PC-9 (cell line): ENCODE measurements at regions not wholly inside any gene's neighbourhood (a gene's known extent, or its start where the extent isn't known, plus 50 kb on each side); places are given as distances from the start of the nearest gene placed in this dataset.

ENCODE experiments used
- BruUV-seq: library from RNA; stranded (reverse); fragments of 400-500 nt; replicated peaks from 2 replicates; lab custom pipeline; 2021; lab: Mats Ljungman, UMichigan
- CTCF ChIA-PET: fragments of 300-600 bp; sonication (Branson Sonifier 250); formaldehyde crosslinking; loops from one replicate; lab custom pipeline; 2022; ENCODE audit warnings: antibody characterized with exemption; lab: Charles Lee
- POLR2A ChIA-PET: fragments of 300-600 bp; sonication (Branson Sonifier 250); formaldehyde crosslinking; loops from one replicate; lab custom pipeline; 2022; ENCODE audit warnings: antibody characterized with exemption; ENCODE audit not compliant: unreplicated experiment; lab: Charles Lee
- DNase-seq, 2 experiments: peaks; one replicate each; pipeline versions ENCODE4 v3.0.0 to v3.0.0-alpha.2; 2015 to 2022; ENCODE audit warnings: mixed read lengths in 1 of 2
- H2AFZ ChIP-seq: fragments of 200-600 bp; sonication (generic); 2 replicates; pipeline ENCODE4 v1.8.1; 2017; ENCODE audit warnings: antibody characterized with exemption
- H3F3A ChIP-seq: fragments of 200-600 bp; sonication (generic); 2 replicates; pipeline ENCODE4 v1.8.1; 2017; ENCODE audit warnings: antibody characterized with exemption, mild to moderate bottlenecking, low read depth; ENCODE audit not compliant: insufficient read depth
- H3K27ac ChIP-seq: fragments of 200-600 bp; sonication (generic); 2 replicates; pipeline ENCODE4 v1.6.1; 2016; ENCODE audit warnings: mixed run types
- H3K27me3 ChIP-seq: fragments of 200-600 bp; sonication (generic); 2 replicates; pipeline ENCODE4 v1.6.1; 2016; ENCODE audit warnings: low read depth, mixed run types; ENCODE audit not compliant: insufficient read depth
- H3K36me3 ChIP-seq: fragments of 200-600 bp; sonication (generic); 2 replicates; pipeline ENCODE4 v1.6.1; 2016; ENCODE audit warnings: low read depth, mixed run types
- H3K4me1 ChIP-seq: fragments of 200-600 bp; sonication (generic); replicated peaks from 2 replicates; pipeline ENCODE4 v1.6.1; 2016; ENCODE audit warnings: mixed run types; ENCODE audit not compliant: insufficient read depth
- H3K4me2 ChIP-seq: fragments of 200-600 bp; sonication (generic); 2 replicates; pipeline ENCODE4 v1.6.1; 2017; ENCODE audit warnings: mixed run types
- H3K4me3 ChIP-seq: fragments of 200-600 bp; sonication (generic); 2 replicates; pipeline ENCODE4 v1.6.1; 2016; ENCODE audit warnings: mixed run types
- H3K79me2 ChIP-seq: fragments of 200-600 bp; sonication (generic); 2 replicates; pipeline ENCODE4 v1.6.1; 2017; ENCODE audit warnings: low read depth, mixed run types
- H3K9me2 ChIP-seq: fragments of 200-600 bp; sonication (generic); 2 replicates; pipeline ENCODE4 v1.8.1; 2017; ENCODE audit warnings: mild to moderate bottlenecking; ENCODE audit not compliant: insufficient read depth
- H3K9me3 ChIP-seq: fragments of 200-600 bp; sonication (generic); 2 replicates; pipeline ENCODE4 v1.8.1; 2016; ENCODE audit warnings: low read depth; ENCODE audit not compliant: insufficient read depth
- H4K20me1 ChIP-seq: fragments of 200-600 bp; sonication (generic); 2 replicates; pipeline ENCODE4 v1.8.1; 2017; ENCODE audit not compliant: insufficient read depth
- EZH2 ChIP-seq: fragments of 200-600 bp; sonication (generic); IDR thresholded peaks from 2 replicates; pipeline ENCODE4 v1.8.0; 2017; ENCODE audit warnings: antibody characterized with exemption, low read depth
- intact Hi-C: fragments of 100-400 bp; cut with micrococcal nuclease; formaldehyde crosslinking; loops from one replicate; pipeline ENCODE4 v1.10.0; 2022; ENCODE audit not compliant: unreplicated experiment
- TF ChIP-seq, protein P1 (sequence below): fragments of 200-600 bp; sonication (generic); conservative IDR thresholded peaks from 2 replicates; pipeline ENCODE4 v1.6.1; 2017; ENCODE audit warnings: mixed run types, antibody characterized with exemption, mild to moderate bottlenecking, moderate library complexity

DNA sequence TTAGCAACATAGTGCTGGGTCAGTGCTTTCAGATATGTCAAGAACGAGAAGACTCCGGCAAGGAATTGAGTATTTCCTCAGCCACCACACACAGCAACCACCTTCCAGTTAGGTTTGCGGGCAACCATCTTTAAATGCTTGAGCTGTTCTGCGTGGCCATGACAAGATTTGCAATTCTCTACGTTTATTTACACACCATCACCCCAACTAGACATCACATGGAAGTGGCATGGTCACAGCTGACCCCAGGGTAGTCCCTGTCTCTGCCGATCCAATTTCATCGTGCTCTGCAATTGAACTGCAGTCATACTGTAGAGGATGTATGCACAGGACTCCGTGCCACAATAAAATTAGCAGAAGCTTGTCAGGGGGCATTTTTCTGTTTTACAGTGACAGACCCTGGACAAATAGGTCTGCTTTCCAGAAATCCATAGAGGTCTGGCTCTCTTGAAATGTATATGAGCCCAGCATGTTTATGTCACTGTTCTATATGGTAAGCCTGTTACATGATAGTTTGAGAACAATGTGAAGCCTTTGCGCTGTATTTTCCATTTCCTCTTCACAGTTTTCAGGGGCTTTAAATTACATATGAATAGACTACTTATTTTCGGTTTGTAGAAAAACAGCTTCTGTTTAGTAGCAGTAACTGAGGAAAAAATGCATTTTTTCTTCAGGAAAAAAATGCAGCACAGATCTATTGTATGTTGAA, 605.2 kb downstream of the NR4A2 start:
- no TSS peak for BruUV-seq
- H3K4me2 ChIP-seq = no peak overlapping the region
- no peak overlapping the region for H2AFZ ChIP-seq
- CTCF ChIA-PET = no interaction called here
- no peaks in the 10 kb centered on the region for H3K9me3 ChIP-seq
- POLR2A ChIA-PET = no interaction called here
- no peaks in the 10 kb centered on the region for H4K20me1 ChIP-seq
- DNase-seq = no peak
- no peaks in the 10 kb centered on the region for H3K27me3 ChIP-seq
- no peaks in the 10 kb centered on the region for H3K4me1 ChIP-seq
- H3F3A ChIP-seq = no peaks in the 10 kb centered on the region
- intact Hi-C loops = no loop called here
- no peaks in the 10 kb centered on the region for H3K79me2 ChIP-seq
- TF ChIP-seq EZH2 = no peak
- TF ChIP-seq, protein P1, sequence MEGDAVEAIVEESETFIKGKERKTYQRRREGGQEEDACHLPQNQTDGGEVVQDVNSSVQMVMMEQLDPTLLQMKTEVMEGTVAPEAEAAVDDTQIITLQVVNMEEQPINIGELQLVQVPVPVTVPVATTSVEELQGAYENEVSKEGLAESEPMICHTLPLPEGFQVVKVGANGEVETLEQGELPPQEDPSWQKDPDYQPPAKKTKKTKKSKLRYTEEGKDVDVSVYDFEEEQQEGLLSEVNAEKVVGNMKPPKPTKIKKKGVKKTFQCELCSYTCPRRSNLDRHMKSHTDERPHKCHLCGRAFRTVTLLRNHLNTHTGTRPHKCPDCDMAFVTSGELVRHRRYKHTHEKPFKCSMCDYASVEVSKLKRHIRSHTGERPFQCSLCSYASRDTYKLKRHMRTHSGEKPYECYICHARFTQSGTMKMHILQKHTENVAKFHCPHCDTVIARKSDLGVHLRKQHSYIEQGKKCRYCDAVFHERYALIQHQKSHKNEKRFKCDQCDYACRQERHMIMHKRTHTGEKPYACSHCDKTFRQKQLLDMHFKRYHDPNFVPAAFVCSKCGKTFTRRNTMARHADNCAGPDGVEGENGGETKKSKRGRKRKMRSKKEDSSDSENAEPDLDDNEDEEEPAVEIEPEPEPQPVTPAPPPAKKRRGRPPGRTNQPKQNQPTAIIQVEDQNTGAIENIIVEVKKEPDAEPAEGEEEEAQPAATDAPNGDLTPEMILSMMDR = no peak
- H3K9me2 ChIP-seq = no peaks in the 10 kb centered on the region
- no peak overlapping the region for H3K27ac ChIP-seq
- no peak overlapping the region for H3K4me3 ChIP-seq
- no peaks in the 10 kb centered on the region for H3K36me3 ChIP-seq

DNA sequence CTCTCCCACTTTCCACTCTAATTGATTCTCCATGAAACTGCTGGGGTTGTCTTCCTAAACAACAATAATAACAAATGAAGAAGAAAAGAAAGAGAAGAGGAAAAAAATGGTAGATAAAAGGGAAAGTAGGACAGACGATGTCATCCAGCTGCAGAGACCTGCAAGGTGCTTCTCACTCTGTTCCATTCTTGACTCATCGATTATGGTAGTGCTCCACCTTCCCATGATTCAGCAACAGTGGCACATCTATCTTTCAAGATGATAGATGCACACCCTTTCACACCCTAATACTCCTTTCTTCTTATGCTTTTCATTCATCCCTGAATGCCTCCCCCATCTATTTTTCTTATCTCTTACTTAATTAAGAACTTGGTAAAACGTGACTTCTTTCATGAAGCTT, 610.2 kb downstream of the NR4A2 start:
- no TSS peak for BruUV-seq
- ChIA-PET CTCF (no interaction called here), POLR2A (no interaction called here)
- intact Hi-C loops = no loop called here
- no peak overlapping the region for H3K4me3 ChIP-seq
- no peaks in the 10 kb centered on the region for H3K79me2 ChIP-seq
- H3K9me3 ChIP-seq = no peaks in the 10 kb centered on the region
- H3K4me1 ChIP-seq = no peaks in the 10 kb centered on the region
- no peaks in the 10 kb centered on the region for H3F3A ChIP-seq
- no peaks in the 10 kb centered on the region for H3K36me3 ChIP-seq
- no peak overlapping the region for H3K27ac ChIP-seq
- no peaks in the 10 kb centered on the region for H3K27me3 ChIP-seq
- H4K20me1 ChIP-seq = no peaks in the 10 kb centered on the region
- TF ChIP-seq, protein P1 = no peak
- no peak for TF ChIP-seq EZH2
- no peak overlapping the region for H2AFZ ChIP-seq
- no peaks in the 10 kb centered on the region for H3K9me2 ChIP-seq
- no peak for DNase-seq
- no peak overlapping the region for H3K4me2 ChIP-seq

DNA sequence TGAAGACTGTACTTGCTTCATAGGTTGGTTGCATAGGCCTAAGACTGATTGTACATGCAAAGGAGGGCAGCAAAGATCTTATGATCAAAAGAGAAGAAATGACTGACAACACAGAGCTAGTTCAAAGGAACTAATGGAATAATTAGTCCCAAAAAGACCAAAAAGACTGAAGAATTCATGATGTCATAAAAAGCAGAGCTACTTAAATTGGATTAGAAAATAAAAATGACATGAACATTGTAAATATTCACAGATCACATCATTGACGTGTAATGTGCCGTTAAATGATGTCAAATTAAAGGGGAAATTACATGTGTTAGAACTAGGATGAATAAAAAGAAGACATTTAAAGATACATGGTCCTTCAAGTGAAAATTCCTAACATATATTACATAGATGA, 616.8 kb downstream of the NR4A2 start:
- CTCF ChIA-PET = no interaction called here
- no peak overlapping the region for H3K4me2 ChIP-seq
- H3K9me2 ChIP-seq = no peaks in the 10 kb centered on the region
- no peak overlapping the region for H3K4me3 ChIP-seq
- H3K9me3 ChIP-seq = no peaks in the 10 kb centered on the region
- H3K36me3 ChIP-seq = no peaks in the 10 kb centered on the region
- BruUV-seq = no TSS peak
- no peak overlapping the region for H3K27ac ChIP-seq
- no peak for TF ChIP-seq EZH2
- TF ChIP-seq, protein P1 = no peak
- intact Hi-C loops = loop anchor here (10.0 kb wide), 1 partner anchor 619 kb away; the partner anchor contains the start of gene NR4A2
- POLR2A ChIA-PET = no interaction called here
- H2AFZ ChIP-seq = no peak overlapping the region
- no peaks in the 10 kb centered on the region for H3K79me2 ChIP-seq
- H3K4me1 ChIP-seq = no peaks in the 10 kb centered on the region
- no peak for DNase-seq
- H3K27me3 ChIP-seq = no peaks in the 10 kb centered on the region
- no peaks in the 10 kb centered on the region for H4K20me1 ChIP-seq
- H3F3A ChIP-seq = no peaks in the 10 kb centered on the region
